ENCODE measurements at regions not wholly inside any gene's neighbourhood (a gene's known extent, or its start where the extent isn't known, plus 50 kb on each side); places are given as distances from the start of the nearest gene placed in this dataset.

- Histone ChIP-seq H3K4me3 (ENCODE audit: low read depth, low read length, poor library complexity, severe bottlenecking) (no peak overlapping the region), H3K36me3 (ENCODE audit: insufficient read depth, low read length, poor library complexity, severe bottlenecking) (no peaks in the 10 kb centered on the region), H3K4me1 (ENCODE audit: insufficient read depth, low read length, poor library complexity, severe bottlenecking) (no peaks in the 10 kb centered on the region), H3K27me3 (replicated peaks; ENCODE audit: insufficient read depth, low read depth, low read length, poor library complexity) (peaks cover 23% of the 10 kb centered on the region), H3K9me3 (ENCODE audit: low read depth, low read length, poor library complexity, severe bottlenecking) (no peaks in the 10 kb centered on the region), H3K27ac (ENCODE audit: low read depth, low read length, poor library complexity, severe bottlenecking) (no peak overlapping the region)
- ChIA-PET POLR2A (ENCODE audit: low non-redundant PET) (no interaction called here), CTCF (no interaction called here)
- intact Hi-C loops (cut with micrococcal nuclease; ENCODE audit: unreplicated experiment) = no loop called here
- no peak for DNase-seq (ENCODE audit: low spot score)
- no TSS peak for BruUV-seq (replicated peaks)
- TF ChIP-seq CTCF (conservative IDR thresholded peaks at IDR 0.05; ENCODE audit: low read depth, low read length) (no peak), EZH2 (IDR thresholded peaks at IDR 0.05; ENCODE audit: borderline replicate concordance, low read depth, low read length, poor library complexity, severe bottlenecking) (no peak)
Measured at GRCh38 chr22:22123118-22123959, 121.2 kb upstream of the VPREB1 start.

- H3K27me3 ChIP-seq (replicated peaks; ENCODE audit: insufficient read depth, low read depth, low read length, poor library complexity) = peaks cover 26% of the 10 kb centered on the region
- CTCF ChIA-PET = no interaction called here
- no peak overlapping the region for H3K4me3 ChIP-seq (ENCODE audit: low read depth, low read length, poor library complexity, severe bottlenecking)
Measured at GRCh38 chr22:22122348-22123117, 122.1 kb upstream of the VPREB1 start.

GRCh38 chr22:22121445-22121844 lies 123.1 kb upstream of the VPREB1 start:
- Histone ChIP-seq H3K4me1 (ENCODE audit: insufficient read depth, low read length, poor library complexity, severe bottlenecking) (no peaks in the 10 kb centered on the region), H3K36me3 (ENCODE audit: insufficient read depth, low read length, poor library complexity, severe bottlenecking) (no peaks in the 10 kb centered on the region), H3K4me3 (ENCODE audit: low read depth, low read length, poor library complexity, severe bottlenecking) (no peak overlapping the region), H3K9me3 (ENCODE audit: low read depth, low read length, poor library complexity, severe bottlenecking) (no peaks in the 10 kb centered on the region), H3K27me3 (replicated peaks; ENCODE audit: insufficient read depth, low read depth, low read length, poor library complexity) (peaks cover 23% of the 10 kb centered on the region), H3K27ac (ENCODE audit: low read depth, low read length, poor library complexity, severe bottlenecking) (no peak overlapping the region)
- TF ChIP-seq CTCF (conservative IDR thresholded peaks at IDR 0.05; ENCODE audit: low read depth, low read length) (no peak), EZH2 (IDR thresholded peaks at IDR 0.05; ENCODE audit: borderline replicate concordance, low read depth, low read length, poor library complexity, severe bottlenecking) (no peak)
- ChIA-PET POLR2A (ENCODE audit: low non-redundant PET) (no interaction called here), CTCF (no interaction called here)
- intact Hi-C loops (cut with micrococcal nuclease; ENCODE audit: unreplicated experiment) = no loop called here
- no peak for DNase-seq (ENCODE audit: low spot score)
- no TSS peak for BruUV-seq (replicated peaks)

More at GRCh38 chr22:22122348-22123117, 122.1 kb upstream of the VPREB1 start:
- no peaks in the 10 kb centered on the region for H3K4me1 ChIP-seq (ENCODE audit: insufficient read depth, low read length, poor library complexity, severe bottlenecking)
- POLR2A ChIA-PET (ENCODE audit: low non-redundant PET) = no interaction called here
- H3K9me3 ChIP-seq (ENCODE audit: low read depth, low read length, poor library complexity, severe bottlenecking) = no peaks in the 10 kb centered on the region
- no peaks in the 10 kb centered on the region for H3K36me3 ChIP-seq (ENCODE audit: insufficient read depth, low read length, poor library complexity, severe bottlenecking)
- H3K27ac ChIP-seq (ENCODE audit: low read depth, low read length, poor library complexity, severe bottlenecking) = no peak overlapping the region
- intact Hi-C loops (cut with micrococcal nuclease; ENCODE audit: unreplicated experiment) = no loop called here
- TF ChIP-seq CTCF (conservative IDR thresholded peaks at IDR 0.05; ENCODE audit: low read depth, low read length) (no peak), EZH2 (IDR thresholded peaks at IDR 0.05; ENCODE audit: borderline replicate concordance, low read depth, low read length, poor library complexity, severe bottlenecking) (no peak)
- no TSS peak for BruUV-seq (replicated peaks)
- DNase-seq (ENCODE audit: low spot score) = no peak

Data from A673 (cell line).